ENCODE measurements at regions not wholly inside any gene's neighbourhood (a gene's known extent, or its start where the extent isn't known, plus 50 kb on each side); places are given as distances from the start of the nearest gene placed in this dataset.
A peak's percentile ranks its signal among the peaks of the same experiment; 100 is the strongest.

- BruUV-seq (replicated peaks) = no TSS peak
- Histone ChIP-seq H3K4me1 (replicated peaks in 1 of 2; ENCODE audit: control insufficient read depth in 2 of 2, insufficient read depth in 2 of 2, low read length in 2 of 2) (no peaks in the 10 kb centered on the region), H3K4me2 (ENCODE audit: insufficient read depth, low read length) (no peak overlapping the region), H3K27ac (ENCODE audit: extremely low read depth, low read depth, low read length) (no peak overlapping the region), H3K79me2 (ENCODE audit: control insufficient read depth, insufficient read depth, low read length) (no peaks in the 10 kb centered on the region), H2AFZ (ENCODE audit: low read depth, low read length) (no peak overlapping the region), H3K9ac (ENCODE audit: insufficient read depth in 1 of 2, low read depth in 2 of 2, low read length in 2 of 2) (no peak overlapping the region), H3K9me3 (replicated peaks; ENCODE audit: control insufficient read depth, insufficient read depth, low read depth, low read length) (no peaks in the 10 kb centered on the region), H3K4me3 (no peak overlapping the region), H3K27me3 (ENCODE audit: control insufficient read depth in 2 of 2, insufficient read depth in 2 of 2, low read length in 2 of 2) (peaks cover 0 to 3% of the 10 kb centered on the region in 2 experiments; a peak in 2 of 5 replicates), H3K9me1 (ENCODE audit: control insufficient read depth, insufficient read depth, low read length) (no peaks in the 10 kb centered on the region), H4K20me1 (replicated peaks; ENCODE audit: control insufficient read depth, insufficient read depth, low read length) (no peaks in the 10 kb centered on the region), H3K36me3 (ENCODE audit: control insufficient read depth, insufficient read depth, low read length) (no peaks in the 10 kb centered on the region)
- CTCF ChIA-PET (ENCODE audit: low intra/inter-chr PET ratio) = no interaction called here
- intact Hi-C loops (cut with micrococcal nuclease) = no loop called here
- no peak for TF ChIP-seq ZC3H4 (CRISPR knock-in tag; IDR thresholded peaks at IDR 0.05; ENCODE audit: borderline replicate concordance)
- no peak for ATAC-seq
- POLR2A ChIA-PET = no interaction called here
- no peak for DNase-seq (ENCODE audit: extremely low read depth in 1 of 4, low spot score in 3 of 4)
- WGBS (ENCODE audit: insufficient coverage, low coverage, missing lambda C conversion rate) = 0% methylated on average over 3 of the region's 3 CpGs
- no peak for FAIRE-seq
- in situ Hi-C loops (cut with MboI) = no loop called here
These were observed 206.8 kb upstream of the FOXD3 start for GRCh38 chr1:63115527-63115926.

GRCh38 chr1:63116016-63116415 lies 206.4 kb upstream of the FOXD3 start:
- ATAC-seq (no peak), DNase-seq (ENCODE audit: extremely low read depth in 1 of 4, low spot score in 3 of 4) (no peak), FAIRE-seq (no peak)
- BruUV-seq (replicated peaks) = no TSS peak
- TF ChIP-seq ATF3 (IDR thresholded peaks at IDR 0.05) (peak; percentile 41; the same call in 1 of the 2 replicates), ATF3 (CRISPR knock-in tag; conservative IDR thresholded peaks at IDR 0.05) (no peak), HLTF (IDR thresholded peaks at IDR 0.05) (no peak), CEBPG (CRISPR knock-in tag; IDR thresholded peaks at IDR 0.05) (no peak), CEBPG (tag; conservative IDR thresholded peaks at IDR 0.05 in 1 of 2, IDR thresholded peaks at IDR 0.05 in 1 of 2) (0 out of 4 replicates have a peak, but pooled peaks of 1 of the 2 experiments have one; percentile 22), ARID4B (CRISPR knock-in tag; IDR thresholded peaks at IDR 0.05) (no peak), SMARCC2 (IDR thresholded peaks at IDR 0.05; ENCODE audit: low read depth) (no peak), WHSC1 (IDR thresholded peaks at IDR 0.05; ENCODE audit: low read length) (no peak), HCFC1 (IDR thresholded peaks at IDR 0.05; ENCODE audit: low read depth, low read length) (no peak)
- Histone ChIP-seq H3K36me3 (ENCODE audit: control insufficient read depth, insufficient read depth, low read length) (no peaks in the 10 kb centered on the region), H3K79me2 (ENCODE audit: control insufficient read depth, insufficient read depth, low read length) (no peaks in the 10 kb centered on the region), H3K27ac (ENCODE audit: extremely low read depth, low read depth, low read length) (no peak overlapping the region), H3K4me2 (ENCODE audit: insufficient read depth, low read length) (no peak overlapping the region), H4K20me1 (replicated peaks; ENCODE audit: control insufficient read depth, insufficient read depth, low read length) (no peaks in the 10 kb centered on the region), H2AFZ (ENCODE audit: low read depth, low read length) (no peak overlapping the region), H3K4me3 (no peak overlapping the region), H3K4me1 (replicated peaks in 1 of 2; ENCODE audit: control insufficient read depth in 2 of 2, insufficient read depth in 2 of 2, low read length in 2 of 2) (no peaks in the 10 kb centered on the region), H3K27me3 (ENCODE audit: control insufficient read depth in 2 of 2, insufficient read depth in 2 of 2, low read length in 2 of 2) (peaks cover 0 to 3% of the 10 kb centered on the region in 2 experiments; a peak in 2 of 5 replicates), H3K9me3 (replicated peaks; ENCODE audit: control insufficient read depth, insufficient read depth, low read depth, low read length) (no peaks in the 10 kb centered on the region), H3K9me1 (ENCODE audit: control insufficient read depth, insufficient read depth, low read length) (no peaks in the 10 kb centered on the region), H3K9ac (ENCODE audit: insufficient read depth in 1 of 2, low read depth in 2 of 2, low read length in 2 of 2) (no peak overlapping the region)
- intact Hi-C loops (cut with micrococcal nuclease) = no loop called here
- ChIA-PET POLR2A (no interaction called here), CTCF (ENCODE audit: low intra/inter-chr PET ratio) (no interaction called here)
- in situ Hi-C loops (cut with MboI) = no loop called here

Data from K562 (cell line).